NCI-H748 (cell line): ENCODE measurements at regions not wholly inside any gene's neighbourhood (a gene's known extent, or its start where the extent isn't known, plus 50 kb on each side); places are given as distances from the start of the nearest gene placed in this dataset.

Experiments
- DNase-seq: peaks from one replicate; lab custom pipeline; 2025; ENCODE audit not compliant: unreplicated experiment; lab: John Stamatoyannopoulos, UW

DNA sequence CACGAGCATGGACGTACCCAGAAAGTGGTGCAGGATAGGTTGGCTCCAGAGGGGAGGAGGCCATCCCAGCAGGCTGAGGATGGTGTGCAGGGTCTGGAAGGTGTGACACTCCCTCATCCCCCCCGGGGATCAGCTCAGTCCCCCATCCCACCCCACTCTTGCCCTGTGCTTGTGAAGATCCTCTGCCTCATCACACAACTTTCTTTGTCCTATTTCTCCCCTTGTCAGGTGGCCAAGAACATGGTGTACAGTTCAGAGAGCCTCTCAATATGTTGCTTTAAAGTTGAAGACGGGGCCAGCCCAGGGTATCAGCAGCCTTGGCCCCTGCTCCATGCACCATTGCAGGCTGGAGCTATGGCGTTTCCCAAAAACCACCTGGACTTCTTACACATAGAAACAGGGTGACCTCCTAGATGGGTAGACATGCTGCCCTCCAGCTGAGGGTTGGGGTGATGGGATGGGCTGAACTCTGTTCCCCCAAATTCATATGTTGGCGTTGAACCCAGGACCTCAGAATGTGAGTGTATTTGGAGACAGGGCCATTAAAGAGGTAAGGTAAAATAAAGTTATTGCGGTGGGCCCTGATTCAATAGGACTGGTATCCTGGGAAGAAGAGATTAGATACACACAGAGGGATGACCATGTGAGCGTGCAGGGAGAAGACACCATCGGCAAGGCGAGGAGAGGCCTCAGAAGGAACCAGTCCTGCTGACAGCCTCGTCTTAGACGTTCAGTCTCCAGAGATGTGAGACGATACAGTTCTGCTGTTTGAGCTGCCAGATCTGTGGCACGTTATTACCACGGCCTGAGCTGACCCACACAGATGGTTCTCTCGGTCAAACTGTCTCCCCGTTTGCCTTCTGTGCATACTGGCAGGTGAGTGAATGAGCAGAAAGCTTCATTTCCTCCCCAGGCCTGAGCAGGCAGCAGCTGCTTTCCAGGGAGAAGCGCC is 272.5 kb downstream of the GADD45G start:
- DNase-seq, result no peak

DNA sequence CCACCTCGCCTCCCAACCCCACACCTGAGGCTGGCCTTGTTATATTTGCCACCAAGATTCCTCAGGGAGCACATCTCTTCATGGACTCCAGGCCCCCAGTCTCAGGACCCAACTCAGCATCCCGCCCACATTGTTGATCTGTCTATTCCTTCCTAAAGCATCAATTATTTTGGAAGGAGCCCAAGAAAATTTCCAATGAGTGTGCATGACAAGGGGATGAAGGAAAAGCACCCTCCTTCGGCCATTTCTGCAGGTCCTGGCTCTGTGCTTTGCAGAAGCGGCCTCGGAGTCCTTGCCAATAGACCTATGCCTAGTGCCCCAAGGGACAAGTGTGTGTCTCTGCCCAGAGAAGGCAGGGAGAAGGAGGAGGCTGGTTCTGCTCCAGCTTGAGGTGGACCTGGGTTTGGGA is 273.2 kb downstream of the GADD45G start:
- DNase-seq, result no peak

DNA sequence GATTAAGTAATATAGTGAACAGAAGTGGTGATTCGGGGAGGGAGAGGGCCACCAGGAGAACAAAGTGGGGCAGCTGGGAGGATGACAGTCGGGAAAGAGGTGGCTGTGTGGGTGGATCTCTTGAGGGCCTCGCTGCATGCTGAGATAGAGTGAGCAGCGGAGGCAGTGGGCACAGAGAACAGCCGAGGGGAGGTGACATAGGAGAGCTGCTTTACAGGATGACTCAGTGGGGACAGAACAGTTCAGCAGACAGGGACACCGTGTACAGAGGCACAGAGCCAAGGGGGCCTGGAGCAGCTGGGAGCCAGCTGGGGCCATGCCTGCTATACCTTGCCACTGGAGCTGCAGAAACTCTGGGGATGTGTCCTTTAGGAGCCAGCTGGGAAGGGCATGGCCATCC is 273.9 kb downstream of the GADD45G start:
- no peak for DNase-seq

DNA sequence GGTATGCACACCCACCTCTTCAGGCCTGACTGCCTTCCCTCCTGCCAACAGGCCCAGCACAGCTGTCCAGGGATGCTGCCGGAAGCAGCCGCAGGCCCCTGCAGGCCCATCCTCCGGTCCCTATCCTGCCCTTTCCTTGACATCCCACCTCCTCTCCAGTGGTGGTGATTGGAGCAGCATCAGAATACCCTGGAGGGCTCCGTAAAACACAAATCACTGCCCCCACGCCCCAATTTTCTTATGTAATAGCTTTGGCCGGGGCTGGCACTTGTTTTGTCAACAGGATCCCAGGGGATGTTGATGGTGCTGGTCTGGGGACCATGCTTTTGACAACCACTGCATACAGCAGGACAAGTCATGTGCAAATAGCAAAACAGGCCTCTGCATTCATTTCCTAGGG is 274.5 kb downstream of the GADD45G start:
- DNase-seq, result no peak

DNA sequence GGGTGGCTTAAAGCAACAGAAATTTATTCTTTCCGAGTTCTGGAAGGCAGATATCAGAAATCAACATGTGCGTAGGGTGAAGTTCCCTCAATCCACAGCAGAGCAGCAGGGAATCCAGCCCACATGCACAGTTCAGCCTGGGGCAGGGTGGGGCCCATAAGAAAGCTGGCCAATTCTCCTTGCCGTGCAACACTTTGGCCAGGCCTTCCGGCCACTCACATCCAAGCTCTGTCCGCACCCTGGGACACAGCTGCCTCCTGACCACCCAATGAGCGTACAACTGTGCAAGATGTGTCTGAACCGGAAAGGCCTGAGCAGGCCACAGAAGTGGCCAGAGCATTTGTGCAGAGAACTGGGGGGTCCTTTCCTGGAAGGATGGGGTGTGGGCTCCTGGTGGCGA is 274.9 kb downstream of the GADD45G start:
- DNase-seq, result no peak

DNA sequence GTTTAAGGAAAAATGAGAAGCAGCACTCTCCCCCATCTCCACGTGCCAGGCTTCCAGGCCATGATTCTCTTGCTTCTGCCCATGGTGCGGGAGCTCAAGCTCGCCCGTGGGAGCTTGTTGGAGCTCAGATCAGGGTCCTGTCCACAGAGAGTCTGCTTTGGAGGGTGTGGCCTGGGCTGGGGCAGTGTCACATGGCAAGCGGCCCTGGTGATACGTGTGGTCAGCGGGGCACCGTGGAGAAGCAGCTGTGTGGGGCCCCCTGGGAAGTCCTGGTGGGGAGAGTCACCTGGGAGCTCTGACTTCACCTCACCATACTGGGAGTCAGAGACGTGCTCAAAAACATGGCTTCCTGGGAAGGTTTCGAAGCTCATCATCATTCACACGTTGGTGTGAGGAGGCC is 275.3 kb downstream of the GADD45G start:
- DNase-seq, result no peak

DNA sequence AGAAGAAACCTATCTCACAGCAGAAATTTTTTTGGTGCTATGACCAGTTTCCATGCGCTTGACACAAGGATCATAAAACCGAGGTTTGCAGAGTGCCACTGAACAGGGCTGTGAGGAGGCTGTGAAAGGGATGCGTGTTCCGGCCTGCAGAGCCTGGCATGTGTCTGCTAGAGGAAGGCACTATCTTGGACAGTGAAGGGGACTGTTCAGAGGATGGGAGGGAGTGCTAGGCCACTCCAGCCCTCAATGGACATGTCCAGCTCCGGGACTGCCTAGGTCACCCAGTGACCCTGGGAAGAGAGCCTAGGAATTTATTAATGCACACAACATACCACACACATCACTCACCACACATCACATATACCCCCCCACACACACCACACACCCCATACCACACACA is 275.9 kb downstream of the GADD45G start:
- no peak for DNase-seq

DNA sequence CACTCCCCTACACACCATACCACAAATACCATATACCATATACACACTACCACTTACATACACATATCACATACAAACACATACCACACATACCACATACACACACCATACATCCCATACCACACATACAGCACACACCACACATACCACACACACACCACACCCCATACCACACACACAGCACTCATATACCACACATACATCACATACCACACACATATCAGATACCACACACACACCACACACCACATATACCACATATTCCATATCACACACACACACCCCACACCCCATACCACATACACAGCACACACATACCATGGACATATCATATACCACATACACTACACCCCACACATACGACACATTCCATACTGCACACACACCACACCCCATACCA is 276.6 kb downstream of the GADD45G start:
- DNase-seq, result no peak

DNA sequence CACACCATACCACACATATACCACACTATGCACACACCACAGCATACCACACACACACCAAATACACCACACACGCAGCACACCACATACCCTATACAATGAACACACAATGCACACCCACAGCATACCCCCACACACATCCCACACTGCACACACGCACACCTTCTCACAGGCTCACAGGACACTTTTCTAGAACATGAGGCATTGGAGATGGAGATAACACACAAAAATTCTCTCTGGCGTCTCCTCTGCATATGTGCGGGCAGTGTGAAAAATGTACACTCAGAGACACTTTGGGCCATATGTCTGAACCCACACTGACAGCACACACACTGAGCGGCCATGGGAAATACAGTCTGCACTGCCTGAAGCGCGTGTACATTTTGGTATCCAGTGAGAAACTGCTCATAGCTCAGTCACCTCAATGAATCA is 278.1 kb downstream of the GADD45G start:
- DNase-seq, result no peak

DNA sequence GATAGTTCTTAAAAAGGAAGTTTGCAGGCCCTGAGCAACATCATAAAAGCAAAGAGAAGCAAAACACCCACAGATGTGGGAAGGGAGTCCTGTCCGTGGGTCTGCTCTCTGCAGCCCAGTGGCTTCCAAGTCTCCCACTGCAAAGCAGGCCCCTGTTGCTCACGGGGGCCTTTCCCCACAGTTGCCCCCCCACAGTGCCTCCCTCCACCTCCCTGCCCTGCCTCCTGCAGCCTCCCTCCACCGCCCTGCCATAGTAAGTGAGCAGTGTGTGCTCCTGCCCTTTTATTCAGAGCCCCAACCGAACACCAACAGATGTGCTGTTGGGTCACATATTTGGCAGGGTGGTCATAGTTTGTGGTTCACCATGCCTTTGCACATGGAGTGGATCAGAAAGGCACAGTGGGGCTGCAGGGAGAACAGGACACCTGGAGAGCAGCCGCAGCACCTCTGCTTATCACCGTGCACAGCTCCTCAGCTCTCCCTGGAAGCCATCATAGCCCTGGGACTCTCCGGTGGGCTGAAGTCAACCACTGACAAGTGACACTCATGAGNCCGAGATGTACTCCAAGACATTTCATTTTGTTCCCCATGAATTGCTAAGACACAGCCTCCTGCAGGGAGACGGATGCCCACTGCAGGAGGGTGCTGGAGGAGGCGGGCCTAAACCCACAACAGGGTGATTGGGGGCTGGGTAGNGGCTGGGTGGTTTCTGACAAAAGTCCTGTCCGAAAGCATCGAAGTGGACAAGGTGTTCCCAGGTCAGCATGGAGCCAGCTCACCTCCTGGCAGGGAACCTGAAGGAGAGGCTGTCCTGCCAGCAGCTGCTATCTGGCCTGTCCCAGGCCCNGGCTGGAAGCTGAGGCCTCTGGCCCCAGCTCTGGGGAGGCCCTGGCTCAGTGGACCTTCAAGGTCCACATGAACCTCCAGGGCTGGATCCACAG is 278.9 kb downstream of the GADD45G start:
- DNase-seq, result no peak

DNA sequence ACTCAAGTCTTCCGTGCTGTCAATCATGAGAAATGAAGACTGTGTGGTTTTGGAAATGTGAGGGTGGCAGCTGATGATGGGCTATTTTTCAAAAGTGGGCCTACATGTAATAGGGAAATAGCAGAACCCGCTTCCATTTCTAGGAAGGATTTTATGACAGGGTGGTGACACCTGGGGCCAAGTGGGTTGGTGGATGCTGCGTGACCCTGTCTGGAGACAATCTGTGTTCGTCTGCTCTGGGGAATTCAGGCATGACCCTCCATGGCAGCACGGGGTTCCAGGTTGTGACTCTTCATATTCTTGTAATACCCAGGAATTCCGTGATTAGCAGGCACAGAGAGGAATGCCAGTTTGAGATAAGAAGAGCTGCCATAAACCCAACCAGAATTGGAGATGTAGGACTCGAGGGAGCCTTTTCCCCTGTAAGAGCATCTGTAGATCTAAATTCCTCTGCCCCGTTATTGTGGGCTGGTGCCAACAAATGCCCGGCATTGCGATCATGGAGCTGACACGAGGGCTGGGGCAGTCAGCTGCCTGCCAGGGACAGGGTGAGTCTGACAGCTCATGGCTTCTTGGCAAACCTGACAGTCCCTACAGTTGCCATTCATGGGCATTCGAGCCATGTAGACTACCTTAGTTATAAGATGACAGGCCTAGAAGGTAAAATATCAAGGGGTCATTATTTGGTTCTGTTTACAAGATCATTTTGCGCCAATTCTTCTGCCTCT is 279.7 kb downstream of the GADD45G start:
- no peak for DNase-seq

DNA sequence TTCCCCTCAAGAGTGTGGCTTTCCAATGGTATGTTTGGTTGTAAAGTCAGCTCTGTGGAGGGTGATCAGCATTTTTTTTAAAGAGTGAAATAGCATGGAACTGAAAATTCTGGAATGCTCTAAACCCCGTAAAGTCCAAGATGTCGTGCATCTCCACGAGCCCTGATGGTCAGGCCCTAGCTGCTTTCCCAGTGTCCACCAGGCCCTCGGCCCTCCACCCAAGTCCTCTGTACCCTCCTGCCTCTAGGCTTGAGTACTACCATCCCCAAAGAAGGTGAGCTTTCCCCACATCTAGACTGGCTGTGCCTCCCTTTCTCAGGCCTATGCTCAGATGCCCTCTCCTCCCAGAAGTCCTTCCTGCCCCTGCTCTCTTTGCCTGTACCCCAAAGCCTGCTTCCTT is 280.3 kb downstream of the GADD45G start:
- no peak for DNase-seq

DNA sequence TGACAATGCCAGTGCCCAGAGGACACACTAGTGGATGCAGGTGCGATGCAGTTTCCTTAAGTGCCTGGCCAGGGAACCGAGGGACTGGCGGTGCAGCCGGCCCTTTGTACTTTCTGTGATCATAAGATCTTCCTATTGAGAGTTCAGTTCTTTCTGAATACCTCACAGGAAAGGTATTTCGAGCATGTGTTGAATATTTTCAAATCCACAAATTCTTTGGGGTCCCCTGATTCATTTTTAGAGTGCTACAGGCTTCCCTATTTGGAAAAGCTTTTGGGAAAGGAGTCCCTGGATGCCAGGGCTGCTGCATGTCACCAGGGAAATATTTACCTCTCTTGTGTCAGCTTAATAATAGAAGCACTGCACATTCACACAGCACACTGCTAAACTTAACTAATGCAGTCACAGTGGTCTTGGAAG is 281.5 kb downstream of the GADD45G start:
- DNase-seq, result no peak

DNA sequence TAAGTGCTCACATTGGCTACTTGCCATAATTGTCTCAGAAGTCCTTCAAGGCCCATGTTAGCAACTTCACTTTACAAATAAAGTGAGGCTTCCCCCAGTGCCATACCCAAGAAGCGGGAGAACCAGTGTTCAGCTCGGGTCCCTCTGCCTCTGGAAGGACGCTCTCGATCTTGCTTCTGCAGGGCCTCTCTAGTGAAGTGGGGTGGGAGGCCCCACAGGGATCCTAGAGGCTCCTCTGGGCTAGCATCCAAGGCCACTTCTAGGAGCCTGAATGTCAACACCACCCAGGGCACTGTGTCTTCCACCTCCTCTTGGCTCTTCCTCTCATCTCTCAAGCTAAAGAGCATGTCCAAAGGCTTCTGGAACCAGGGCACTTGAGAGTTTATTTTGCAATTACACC is 282.5 kb downstream of the GADD45G start:
- DNase-seq, result no peak

DNA sequence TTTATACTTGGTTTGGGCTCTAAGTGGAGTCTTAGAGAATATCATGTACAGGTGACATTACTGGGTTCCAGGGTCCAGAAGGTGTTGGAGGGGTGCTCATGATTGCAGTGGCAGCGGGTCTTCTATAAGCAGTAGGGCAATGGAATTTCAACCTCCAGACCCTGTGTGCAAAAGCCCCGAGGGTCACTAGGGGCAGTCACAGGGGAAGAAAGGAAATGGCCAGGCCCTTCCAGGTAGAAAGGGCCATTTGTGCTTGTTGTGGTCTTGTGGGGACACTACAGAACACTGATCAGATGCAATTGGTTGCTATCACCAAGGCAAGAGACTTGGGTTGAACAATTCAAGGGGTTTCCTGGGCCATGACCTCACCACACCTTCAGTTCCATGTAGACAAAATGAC is 283.4 kb downstream of the GADD45G start:
- no peak for DNase-seq

DNA sequence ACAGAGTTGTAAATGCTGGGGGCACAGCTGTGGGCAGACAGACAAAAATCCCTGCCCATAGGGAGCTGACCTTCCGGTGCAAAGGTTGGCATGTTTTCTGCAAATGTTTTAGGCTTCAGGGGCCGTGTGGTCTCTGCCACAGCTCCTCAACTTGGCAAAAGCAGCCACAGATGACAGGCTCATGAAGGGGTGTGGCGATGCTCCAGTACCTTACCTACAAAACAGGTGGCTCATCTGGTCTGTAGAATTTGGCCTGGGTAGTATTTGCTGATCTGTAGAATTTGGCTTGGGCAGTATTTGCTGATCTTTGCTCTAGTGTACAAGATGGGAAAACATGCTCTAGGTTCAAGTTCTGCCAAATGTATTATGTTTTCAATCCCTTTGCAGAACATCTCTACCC is 283.9 kb downstream of the GADD45G start:
- no peak for DNase-seq

DNA sequence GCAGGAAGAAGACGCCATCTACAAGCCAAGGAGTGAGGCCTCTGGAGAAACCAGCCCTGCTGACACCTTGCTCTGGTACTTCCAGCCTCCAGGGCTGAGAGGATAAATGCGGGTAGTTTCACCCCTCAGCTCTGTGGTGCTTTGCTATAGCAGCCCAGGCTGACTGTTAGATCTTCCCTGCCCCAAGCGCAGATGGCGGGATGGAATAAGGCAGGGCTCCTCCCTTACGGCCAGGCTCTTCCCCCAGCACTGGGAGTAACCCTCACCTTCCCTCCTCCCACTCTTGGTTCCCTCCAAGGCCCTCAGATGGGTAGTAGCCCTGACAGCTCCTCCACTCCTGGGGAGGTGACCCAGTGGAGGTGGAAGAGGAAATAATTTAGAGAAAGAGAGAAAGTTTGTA is 285.1 kb downstream of the GADD45G start:
- DNase-seq, result no peak

DNA sequence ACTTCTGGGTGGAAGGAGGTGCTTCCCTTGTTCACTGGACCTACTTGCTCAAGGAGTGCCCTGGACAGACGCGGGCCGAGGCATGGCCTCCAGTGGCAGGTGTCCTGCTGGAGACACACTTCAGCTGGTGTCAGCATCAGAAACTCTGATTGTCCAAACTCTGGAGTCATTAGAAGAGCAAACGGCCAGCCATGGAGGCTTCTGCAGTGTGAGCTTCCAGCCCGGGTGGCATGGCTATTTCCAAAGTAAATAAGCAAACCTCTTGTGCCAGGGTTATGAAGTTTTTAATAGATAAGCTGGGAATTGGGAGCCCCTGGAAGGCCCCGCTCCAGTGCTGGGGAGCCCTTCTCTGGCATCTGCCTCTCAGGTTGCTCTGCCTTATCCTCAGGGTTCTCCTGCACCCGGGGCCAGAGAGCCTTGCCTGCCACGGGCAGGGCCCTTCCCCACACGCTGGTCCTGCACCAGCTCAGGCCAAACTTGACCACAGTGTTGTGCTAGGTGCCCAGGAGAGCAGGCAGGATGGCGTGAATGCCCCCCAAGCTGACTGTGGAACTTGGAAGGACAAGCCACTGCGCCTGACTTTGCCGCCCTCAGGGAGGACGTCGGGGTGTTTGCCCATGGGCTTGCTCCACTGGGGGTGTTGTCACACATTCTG is 285.6 kb downstream of the GADD45G start:
- no peak for DNase-seq

DNA sequence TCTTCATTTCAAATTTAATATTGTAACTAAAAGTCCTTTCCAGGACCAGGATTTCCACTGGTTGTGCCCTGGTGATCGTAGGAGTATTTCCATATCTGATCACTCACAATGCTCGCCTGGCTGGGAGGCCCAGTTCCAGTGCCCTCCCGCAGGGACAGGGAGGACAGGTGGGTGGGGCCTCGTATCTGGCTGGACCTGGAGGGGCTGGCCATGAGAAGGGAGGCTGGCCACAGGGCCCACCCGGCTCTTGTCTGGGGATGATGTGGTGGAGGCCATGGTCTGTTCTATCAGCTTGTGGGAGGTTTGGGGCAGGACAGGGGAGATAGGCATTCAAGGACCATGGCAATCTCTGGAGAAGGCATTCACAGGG is 286.4 kb downstream of the GADD45G start:
- DNase-seq, result no peak

DNA sequence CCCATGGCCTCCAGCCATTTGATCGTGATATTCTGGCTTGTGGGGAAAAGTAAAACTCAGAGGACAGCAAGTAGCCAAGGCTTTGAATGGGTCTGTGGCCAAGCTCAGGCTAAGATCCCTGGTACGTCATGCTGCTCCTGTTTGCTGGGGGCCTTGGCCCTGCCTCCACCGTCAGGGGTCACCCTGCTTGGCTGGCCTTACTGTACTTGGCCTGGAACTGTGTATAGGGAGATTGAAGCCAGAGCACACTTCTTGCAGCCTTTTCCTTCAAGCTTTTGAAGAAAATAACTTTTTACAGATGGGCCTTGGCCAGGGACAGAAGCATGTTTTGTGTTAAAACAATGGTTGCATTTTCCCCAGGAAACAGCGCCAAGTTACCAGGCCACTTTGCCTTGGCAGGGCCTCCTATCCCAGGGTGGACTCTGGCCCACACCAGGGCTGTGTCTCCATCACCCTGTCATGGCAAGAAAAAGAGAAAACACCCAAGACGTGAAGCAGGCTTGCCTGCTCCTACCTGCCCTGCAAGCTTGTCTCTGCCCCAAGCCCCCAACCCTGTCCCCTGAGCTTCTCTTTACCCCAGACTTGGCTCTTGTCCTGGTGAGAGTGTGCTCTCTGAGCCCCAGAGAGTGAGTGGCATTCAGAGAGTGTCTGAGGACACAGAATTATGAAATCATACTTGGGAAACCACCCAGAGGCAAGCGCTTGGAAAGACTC is 286.9 kb downstream of the GADD45G start:
- no peak for DNase-seq
